Esophagus (tissue), 2 donors: ENCODE measurements at regions not wholly inside any gene's neighbourhood (a gene's known extent, or its start where the extent isn't known, plus 50 kb on each side); places are given as distances from the start of the nearest gene placed in this dataset.

Experiments
- H3K27ac ChIP-seq, 2 donors: one replicate each; pipeline ENCODE4 v1.5.1; 2013; ENCODE audit warnings: low read depth in 2 of 2, mild to moderate bottlenecking in 2 of 2, inconsistent platforms in 1 of 2, low read length in 1 of 2, moderate library complexity in 1 of 2
- H3K27me3 ChIP-seq, 2 donors: one replicate each; pipeline ENCODE4 v1.6.1; 2013; ENCODE audit warnings: low read length in 2 of 2, control low read depth in 1 of 2, mild to moderate bottlenecking in 1 of 2; ENCODE audit not compliant: insufficient read depth in 2 of 2, control insufficient read depth in 1 of 2
- H3K36me3 ChIP-seq, 2 donors: one replicate each; pipeline ENCODE4 v1.6.1; 2013; ENCODE audit warnings: low read length in 1 of 2; ENCODE audit not compliant: control insufficient read depth in 2 of 2, insufficient read depth in 2 of 2
- H3K4me1 ChIP-seq, 2 donors: one replicate each; pipeline ENCODE4 v1.6.1; 2013; ENCODE audit warnings: low read length in 1 of 2; ENCODE audit not compliant: control insufficient read depth in 2 of 2, insufficient read depth in 2 of 2
- H3K4me3 ChIP-seq, 2 donors: one replicate each; pipeline ENCODE4 v1.5.1; 2013; ENCODE audit warnings: low read length in 2 of 2, mild to moderate bottlenecking in 2 of 2, low read depth in 1 of 2, moderate library complexity in 1 of 2
- H3K9me3 ChIP-seq, 2 donors: one replicate each; pipeline ENCODE4 v1.6.1; 2013; ENCODE audit warnings: mild to moderate bottlenecking in 2 of 2, low read depth in 1 of 2, low read length in 1 of 2, moderate library complexity in 1 of 2; ENCODE audit not compliant: control insufficient read depth in 2 of 2, insufficient read depth in 1 of 2
- WGBS, 2 donors: extraction: QIAGEN DNeasy Blood & Tissue Kit; methylation state at CpG; one replicate each; pipeline ENCODE4 v1.1.7; 2013; 5-methylcytosine and 5-hydroxymethylcytosine counted together
- donor health status: healthy with polysubstance abuse.
- donor health status: Bipolar disorder and iron deficiency.

DNA sequence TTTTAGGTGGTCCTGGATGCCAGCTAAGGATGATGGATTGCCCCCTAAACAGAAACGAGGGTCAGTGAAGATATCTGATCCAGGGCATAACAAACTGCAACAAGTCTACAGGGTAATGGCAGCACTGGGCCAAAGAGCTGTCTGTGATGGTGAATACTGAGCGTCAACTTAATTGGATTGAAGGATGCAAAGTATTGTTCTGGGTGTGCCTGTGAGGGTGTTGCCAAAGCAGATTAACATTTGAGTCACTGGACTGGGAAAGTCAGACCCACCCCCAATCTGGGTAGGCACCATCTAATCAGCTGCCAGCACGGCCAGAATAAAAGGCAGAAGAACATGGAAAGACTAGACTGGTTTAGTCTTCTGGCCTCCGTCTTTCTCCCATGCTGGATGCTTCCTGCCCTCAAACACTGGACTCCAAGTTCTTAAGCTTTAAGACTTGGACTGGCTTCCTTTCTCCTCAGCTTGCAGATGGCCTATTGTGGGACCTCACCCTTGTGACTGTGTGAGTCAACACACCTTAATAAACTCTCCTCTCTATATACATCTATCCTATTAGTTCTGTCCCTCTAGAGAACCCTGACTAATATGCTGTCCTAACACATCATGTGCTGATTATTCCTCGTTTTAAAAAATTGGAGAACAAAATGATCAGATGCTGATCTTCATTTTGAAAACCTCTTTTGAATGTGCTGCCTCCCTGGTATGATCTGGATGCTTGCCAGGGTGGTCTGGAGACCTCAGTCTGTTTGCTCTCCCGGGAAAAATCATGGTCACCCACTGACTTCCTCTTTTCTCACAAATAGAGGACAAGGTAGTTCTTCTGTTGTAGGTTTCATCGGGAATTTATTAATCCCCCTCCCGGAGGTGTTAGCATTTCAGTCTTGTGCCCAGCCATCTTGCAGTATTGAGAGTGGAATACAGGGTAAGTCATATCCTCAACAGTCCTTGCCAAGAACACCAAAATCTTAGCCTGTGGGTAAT is 234.7 kb downstream of the SETD4 start:
- Histone ChIP-seq H3K4me1 (peaks cover 0 to 2% of the 10 kb centered on the region in 2 donors), H3K27ac (peak overlapping the region; percentile 22 to 83)
- WGBS, 2 donors, result 64 to 67% methylated on average over 8 of the region's 8 CpGs

DNA sequence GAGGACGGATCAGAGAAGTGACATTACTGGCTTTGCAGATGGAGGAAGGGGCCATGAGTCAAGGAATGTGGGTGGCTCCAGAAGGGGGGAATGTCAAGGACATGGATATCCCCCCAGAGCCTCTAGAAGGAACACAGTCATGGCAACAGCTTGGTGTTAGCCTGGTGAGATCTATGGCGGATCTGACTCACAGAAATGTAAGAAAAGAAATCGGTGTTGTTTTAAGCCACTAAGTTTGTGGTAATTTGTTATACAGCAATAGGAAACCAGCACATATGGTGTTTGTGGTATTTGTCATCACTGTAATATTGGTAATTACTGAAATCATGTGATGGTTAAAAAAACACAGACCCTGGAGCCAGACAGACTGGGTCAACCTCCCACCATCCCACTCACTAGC is 236.2 kb downstream of the SETD4 start:
- no peak overlapping the region for H3K27ac ChIP-seq
- peaks cover 0 to 2% of the 10 kb centered on the region in 2 donors for H3K4me1 ChIP-seq
- 92 to 96% methylated on average over 3 of the region's 3 CpGs for WGBS, 2 donors
- H3K27me3 ChIP-seq, result no peaks in the 10 kb centered on the region
- H3K4me3 ChIP-seq, result no peak overlapping the region
- no peaks in the 10 kb centered on the region for H3K36me3 ChIP-seq
- H3K9me3 ChIP-seq, result no peaks in the 10 kb centered on the region

More for the DNA sequence above, 234.7 kb downstream of the SETD4 start:
- no peaks in the 10 kb centered on the region for H3K9me3 ChIP-seq
- no peak overlapping the region for H3K4me3 ChIP-seq
- H3K27me3 ChIP-seq, result no peaks in the 10 kb centered on the region
- no peaks in the 10 kb centered on the region for H3K36me3 ChIP-seq

DNA sequence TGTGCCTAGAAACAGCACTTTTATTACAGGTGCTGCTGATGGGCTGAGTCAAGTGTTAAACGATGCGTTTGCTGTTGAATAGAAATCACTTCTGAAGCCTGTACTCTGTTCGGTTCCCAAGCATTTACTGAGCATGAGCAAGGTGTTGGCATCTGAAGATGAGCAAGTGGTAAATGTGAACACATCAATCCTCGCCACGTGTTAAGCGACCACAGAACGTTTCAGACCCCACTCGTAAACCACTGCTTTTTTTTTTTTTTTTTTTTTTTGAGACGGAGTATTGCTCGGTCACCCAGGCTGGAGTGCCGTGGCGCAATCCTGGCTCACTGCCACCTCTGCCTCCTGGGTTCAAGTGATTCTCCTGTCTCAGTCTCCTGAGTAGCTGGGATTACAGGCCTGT is 241.2 kb downstream of the SETD4 start:
- H3K27me3 ChIP-seq, result no peaks in the 10 kb centered on the region
- peaks cover 0 to 2% of the 10 kb centered on the region in 2 donors for H3K4me1 ChIP-seq
- H3K9me3 ChIP-seq, result no peaks in the 10 kb centered on the region
- WGBS, 2 donors, result 88 to 89% methylated on average over 11 to 12 of the region's 12 CpGs
- H3K27ac ChIP-seq, result no peak overlapping the region
- no peaks in the 10 kb centered on the region for H3K36me3 ChIP-seq
- H3K4me3 ChIP-seq, result no peak overlapping the region

DNA sequence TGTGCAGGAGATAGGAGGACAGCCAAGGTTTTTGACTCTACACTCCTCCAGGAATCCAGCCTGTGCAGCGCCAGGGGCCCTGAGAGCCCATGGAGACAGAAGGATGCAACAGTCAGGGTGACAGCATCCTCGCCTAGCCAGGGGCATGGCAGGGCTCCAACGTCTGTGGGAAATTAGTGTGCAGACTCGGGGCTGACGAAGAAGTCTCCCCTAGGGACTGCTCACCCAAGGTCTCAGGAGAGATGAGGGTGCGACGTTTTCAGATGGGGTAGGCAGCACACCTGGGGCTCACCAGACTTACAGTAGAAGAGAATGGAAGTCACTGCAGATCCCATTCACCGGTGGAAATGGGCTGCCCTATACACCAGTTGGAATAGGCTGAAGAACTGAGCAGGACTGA is 241.7 kb downstream of the SETD4 start:
- H3K27ac ChIP-seq, result no peak overlapping the region
- no peaks in the 10 kb centered on the region for H3K36me3 ChIP-seq
- H3K4me1 ChIP-seq, result peaks cover 0 to 2% of the 10 kb centered on the region in 2 donors
- no peak overlapping the region for H3K4me3 ChIP-seq
- no peaks in the 10 kb centered on the region for H3K9me3 ChIP-seq
- no peaks in the 10 kb centered on the region for H3K27me3 ChIP-seq
- WGBS, 2 donors, result 84 to 85% methylated on average over 8 of the region's 8 CpGs

DNA sequence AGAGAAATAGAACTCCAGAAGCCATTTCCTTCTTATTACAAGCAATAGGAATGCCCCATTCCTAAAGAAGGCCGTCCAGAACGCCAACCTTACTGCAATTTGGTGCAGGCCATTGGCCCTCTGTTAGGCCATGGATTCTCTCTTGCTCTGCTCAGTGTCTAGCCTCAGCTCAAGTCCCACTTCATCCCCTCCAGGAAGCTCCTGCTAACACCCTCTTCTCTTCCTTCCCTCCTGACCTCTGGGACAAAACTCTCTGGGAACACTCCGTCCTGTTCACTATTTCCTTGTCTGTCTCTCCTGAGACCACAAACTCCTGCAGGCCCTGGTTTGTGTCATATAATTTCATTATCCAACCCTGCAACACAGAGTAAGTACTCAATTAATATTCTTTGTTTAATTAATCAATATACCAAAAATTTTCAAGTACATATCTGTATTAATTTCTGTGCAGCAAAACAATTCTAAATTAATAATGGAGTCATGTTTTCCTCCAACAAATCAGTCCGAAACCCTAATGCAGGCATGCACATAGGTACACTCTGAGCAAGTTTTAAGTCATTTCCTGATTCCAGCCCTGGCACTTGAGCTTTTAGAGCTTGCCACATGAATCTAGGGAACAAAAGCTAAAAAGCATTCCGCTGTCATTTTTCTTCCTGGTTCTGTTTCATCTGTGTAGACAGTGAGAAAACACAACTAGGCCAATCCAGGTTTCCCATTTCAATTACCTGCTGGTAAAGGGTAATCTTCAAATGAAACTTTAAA is 245.3 kb downstream of the SETD4 start:
- H3K27ac ChIP-seq, result peak overlapping the region; percentile 58 to 64
- WGBS, 2 donors, result 76 to 81% methylated on average over 5 of the region's 5 CpGs

DNA sequence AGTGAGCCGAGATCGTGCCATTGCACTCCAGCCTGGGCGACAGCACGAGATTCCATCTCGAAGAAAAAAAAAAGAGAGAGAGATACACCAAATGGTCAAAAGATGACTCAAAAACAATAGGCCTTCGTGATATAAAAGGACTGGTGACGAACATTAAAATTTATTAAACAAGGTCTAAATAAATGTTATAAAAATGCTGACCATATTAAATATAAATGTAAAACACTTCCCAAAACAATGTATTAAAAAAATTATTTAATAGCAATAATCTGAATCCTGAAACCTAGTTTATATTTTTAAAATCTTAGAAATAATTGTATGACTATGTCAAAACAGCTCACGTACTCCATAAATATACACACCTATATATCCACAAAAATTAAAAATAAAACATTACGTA is 247.6 kb downstream of the SETD4 start:
- WGBS, 2 donors, result 94 to 98% methylated on average over 9 of the region's 9 CpGs
- H3K27me3 ChIP-seq, result no peaks in the 10 kb centered on the region

More for the DNA sequence above, 245.3 kb downstream of the SETD4 start:
- Histone ChIP-seq H3K27me3 (no peaks in the 10 kb centered on the region), H3K36me3 (no peaks in the 10 kb centered on the region), H3K9me3 (no peaks in the 10 kb centered on the region), H3K4me3 (no peak overlapping the region), H3K4me1 (peaks cover 0 to 2% of the 10 kb centered on the region in 2 donors)

DNA sequence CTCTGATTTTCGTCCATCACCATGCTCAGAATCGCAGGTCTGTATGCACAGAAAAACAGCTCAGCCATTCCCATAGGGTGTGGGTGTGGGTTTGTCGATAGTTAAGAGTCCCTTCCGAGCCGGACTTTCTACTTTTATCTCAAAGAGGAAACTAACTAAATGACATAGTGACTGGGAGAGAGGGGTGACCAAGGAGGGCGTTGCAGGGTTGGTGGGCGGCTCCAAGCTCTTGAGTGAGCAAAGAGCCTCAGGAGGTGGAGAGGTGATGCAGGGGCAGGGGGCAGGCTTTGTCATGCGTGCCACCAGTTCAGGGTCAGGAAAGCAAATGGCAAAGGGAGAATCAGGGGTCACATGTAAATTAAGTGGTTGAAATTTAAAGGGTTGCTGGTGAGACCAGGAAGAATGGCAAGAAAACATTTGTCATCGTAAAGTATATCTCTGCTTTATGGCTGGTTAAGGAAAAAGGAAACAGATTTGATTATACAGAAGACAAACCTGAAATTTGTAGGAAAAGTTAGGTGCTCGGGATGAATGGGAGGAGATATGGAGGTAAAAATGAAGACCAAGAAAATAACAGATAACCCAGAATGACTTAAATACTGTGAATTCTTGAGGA is 249.0 kb downstream of the SETD4 start:
- no peak overlapping the region for H3K27ac ChIP-seq

More for the DNA sequence above, 247.6 kb downstream of the SETD4 start:
- Histone ChIP-seq H3K4me3 (no peak overlapping the region), H3K9me3 (no peaks in the 10 kb centered on the region), H3K36me3 (no peaks in the 10 kb centered on the region), H3K27ac (no peak overlapping the region), H3K4me1 (peaks cover 0 to 2% of the 10 kb centered on the region in 2 donors)

DNA sequence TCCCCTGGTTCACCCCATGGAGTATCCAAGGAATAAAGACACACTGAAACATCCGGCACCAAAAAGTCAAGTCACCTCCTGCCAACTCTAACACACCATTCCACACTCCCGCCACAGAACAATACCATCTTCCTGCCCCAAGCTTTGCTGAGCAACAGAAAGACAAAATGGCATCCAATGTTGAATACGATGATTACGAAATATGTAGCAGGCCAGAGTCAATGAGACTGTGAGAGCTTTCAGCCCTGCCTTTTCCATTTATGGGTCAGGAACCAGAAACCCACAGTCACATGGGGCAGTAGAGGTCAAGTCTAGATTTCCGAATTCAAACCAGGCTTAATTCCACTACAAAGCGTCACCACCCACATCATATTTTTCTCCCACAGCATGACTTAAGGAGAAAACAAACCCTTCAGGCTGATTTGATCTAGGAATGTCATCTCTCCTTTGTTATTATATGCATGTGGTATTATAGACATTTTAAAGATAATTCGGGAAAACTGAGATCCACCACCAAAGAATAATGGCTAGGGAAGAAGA is 249.8 kb downstream of the SETD4 start:
- H3K9me3 ChIP-seq, result no peaks in the 10 kb centered on the region
- no peak overlapping the region for H3K4me3 ChIP-seq
- H3K27me3 ChIP-seq, result no peaks in the 10 kb centered on the region
- peaks cover 0 to 2% of the 10 kb centered on the region in 2 donors for H3K4me1 ChIP-seq
- no peak overlapping the region for H3K27ac ChIP-seq
- no peaks in the 10 kb centered on the region for H3K36me3 ChIP-seq
- WGBS, 2 donors, result 85% methylated on average over 7 of the region's 7 CpGs

More for the DNA sequence above, 249.0 kb downstream of the SETD4 start:
- H3K4me1 ChIP-seq, result peaks cover 0 to 2% of the 10 kb centered on the region in 2 donors
- 77 to 87% methylated on average over 10 of the region's 10 CpGs for WGBS, 2 donors
- H3K4me3 ChIP-seq, result no peak overlapping the region
- H3K27me3 ChIP-seq, result no peaks in the 10 kb centered on the region
- no peaks in the 10 kb centered on the region for H3K9me3 ChIP-seq
- no peaks in the 10 kb centered on the region for H3K36me3 ChIP-seq

DNA sequence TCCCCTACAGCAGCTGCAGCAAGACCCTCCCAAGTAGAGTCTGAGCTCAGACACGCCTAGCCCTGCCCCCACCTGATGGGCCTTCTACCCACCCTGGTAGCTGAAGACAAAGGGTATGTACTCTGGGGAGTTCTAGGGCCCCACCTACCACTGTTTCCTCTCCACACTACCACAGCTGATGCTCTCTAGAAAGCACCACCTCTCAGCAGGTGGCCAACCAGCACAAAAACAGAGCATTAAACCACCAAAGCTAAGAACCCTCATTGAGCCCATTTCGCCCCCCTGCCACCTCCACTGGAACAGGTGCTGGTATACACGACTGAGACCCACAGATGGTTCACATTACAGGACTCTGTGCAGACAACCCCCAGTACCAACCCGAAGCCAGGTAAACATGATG is 258.9 kb downstream of the SETD4 start:
- Histone ChIP-seq H3K27ac (peak overlapping the region; percentile 80 to 93), H3K4me3 (no peak overlapping the region), H3K36me3 (no peaks in the 10 kb centered on the region), H3K4me1 (peaks cover 0 to 7% of the 10 kb centered on the region in 2 donors), H3K27me3 (no peaks in the 10 kb centered on the region), H3K9me3 (peaks cover 0 to 2% of the 10 kb centered on the region in 2 donors)
- WGBS, 2 donors, result 72 to 80% methylated on average over 4 of the region's 4 CpGs
